HepG2 (cell line): ENCODE measurements at regions not wholly inside any gene's neighbourhood (a gene's known extent, or its start where the extent isn't known, plus 50 kb on each side); places are given as distances from the start of the nearest gene placed in this dataset.

Source experiments
- ATAC-seq: fragments of 200-7000 bp; cut with Tn5 transposase; 3 replicates; pipeline ENCODE4 v1.9.1; 2020; ENCODE audit warnings: mild to moderate bottlenecking, moderate library complexity
- BruUV-seq: library from RNA; stranded (reverse); fragments of 400-500 nt; replicated peaks from 2 replicates; lab custom pipeline; 2021; lab: Mats Ljungman, UMichigan
- CTCF ChIA-PET: fragments of 300-600 bp; formaldehyde crosslinking; extraction: SDS; loops from one replicate; lab custom pipeline; 2021; ENCODE audit warnings: low total read pairs, inconsistent platforms, low intra/inter-chr PET ratio; lab: Yijun Ruan, JAX
- POLR2A ChIA-PET: fragments of 350-600 bp; sonication (Branson Sonifier 250); formaldehyde crosslinking; loops from one replicate; lab custom pipeline; 2020; ENCODE audit warnings: antibody characterized with exemption, inconsistent platforms; lab: Yijun Ruan, JAX
- DNase-seq: peaks from one replicate; pipeline ENCODE4 v3.0.0-alpha.2; 2015; ENCODE audit warnings: low spot score
- FAIRE-seq: peaks from 3 replicates; lab custom pipeline; 2011; peaks lifted over from hg19 to GRCh38; lab: Jason Lieb, UNC
- H2AFZ ChIP-seq: one replicate; pipeline ENCODE4 v1.6.1; 2011; ENCODE audit warnings: low read length, inconsistent platforms
- H3K27ac ChIP-seq: fragments of 300-600 bp; 3 replicates; pipeline ENCODE4 v1.8.0; 2011; ENCODE audit warnings: mixed run types, mild to moderate bottlenecking, mixed read lengths, low read length, inconsistent platforms; ENCODE audit not compliant: insufficient read depth; ENCODE audit errors: extremely low read length
- H3K27me3 ChIP-seq, 2 experiments: fragments of 200-600 bp in 1 of 2; 2 replicates in 1 of 2; 3 replicates in 1 of 2; pipeline versions ENCODE4 v1.6.0 to v1.8.0; 2011; ENCODE audit warnings: low read length in 2 of 2, mild to moderate bottlenecking in 2 of 2, moderate library complexity in 2 of 2, inconsistent platforms in 1 of 2; ENCODE audit not compliant: insufficient read depth in 2 of 2, control insufficient read depth in 1 of 2
- H3K36me3 ChIP-seq, 2 experiments: fragments of 200-600 bp in 1 of 2; replicated peaks in 1 of 2; 2 replicates in 1 of 2; 3 replicates in 1 of 2; pipeline versions ENCODE4 v1.5.1 to v1.8.0; 2011; ENCODE audit warnings: low read length in 2 of 2, inconsistent platforms in 1 of 2; ENCODE audit not compliant: insufficient read depth in 2 of 2, control insufficient read depth in 1 of 2
- H3K4me1 ChIP-seq: 2 replicates; pipeline ENCODE4 v1.5.1; 2012; ENCODE audit warnings: low read length, inconsistent platforms; ENCODE audit not compliant: insufficient read depth
- H3K4me2 ChIP-seq: 2 replicates; pipeline ENCODE4 v1.6.0; 2011; ENCODE audit warnings: low read depth, low read length, inconsistent platforms
- H3K4me3 ChIP-seq, 3 experiments: fragments of 200-600 bp in 1 of 3; sonication (generic), shearing (Covaris generic) in 1 of 3; replicated peaks in 1 of 3; 2 replicates each; pipeline ENCODE4 v1.5.1; 2011 to 2016; ENCODE audit warnings: low read length in 3 of 3, inconsistent platforms in 2 of 3, low read depth in 2 of 3, mild to moderate bottlenecking in 2 of 3, control low read depth in 1 of 3, mixed read lengths in 1 of 3; ENCODE audit not compliant: insufficient read depth in 1 of 3
- H3K79me2 ChIP-seq: one replicate; pipeline ENCODE4 v1.6.1; 2011; ENCODE audit warnings: low read length, inconsistent platforms; ENCODE audit not compliant: insufficient read depth
- H3K9ac ChIP-seq: 2 replicates; pipeline ENCODE4 v1.6.0; 2011; ENCODE audit warnings: mild to moderate bottlenecking, low read depth, low read length, inconsistent platforms; ENCODE audit not compliant: insufficient read depth
- H3K9me3 ChIP-seq: 2 replicates; pipeline ENCODE4 v1.5.1; 2012; ENCODE audit warnings: mild to moderate bottlenecking, low read length
- H4K20me1 ChIP-seq: 2 replicates; pipeline ENCODE4 v1.6.0; 2011; ENCODE audit warnings: inconsistent platforms, mild to moderate bottlenecking, low read length, moderate library complexity; ENCODE audit not compliant: insufficient read depth
- CEBPB ChIP-seq: IDR thresholded peaks from 2 replicates; pipeline ENCODE4 v1.6.1; 2011; ENCODE audit warnings: low read depth, low read length, improper control_type of control experiment, borderline replicate concordance
- ELF1 ChIP-seq: sonication (generic); formaldehyde crosslinking; IDR thresholded peaks from 2 replicates; pipeline ENCODE4 v1.4.0; 2020; ENCODE audit warnings: missing genetic modification reagents
- ESRRA ChIP-seq: sonication (generic); formaldehyde crosslinking; IDR thresholded peaks from 2 replicates; pipeline ENCODE4 v1.5.1; 2020; ENCODE audit warnings: mild to moderate bottlenecking, low read depth, missing genetic modification reagents
- FLYWCH1 ChIP-seq: sonication (generic); formaldehyde crosslinking; IDR thresholded peaks from 2 replicates; pipeline ENCODE4 v1.8.1; 2023; ENCODE audit warnings: mild to moderate bottlenecking, missing genetic modification reagents
- FOXK1 ChIP-seq: sonication (generic); formaldehyde crosslinking; IDR thresholded peaks from 2 replicates; pipeline ENCODE4 v1.4.0; 2020; ENCODE audit warnings: low read depth, missing genetic modification reagents, borderline replicate concordance
- MYC ChIP-seq: sonication (generic); formaldehyde crosslinking; IDR thresholded peaks from 2 replicates; pipeline ENCODE4 v1.9.0; 2021; ENCODE audit warnings: missing genetic modification reagents, borderline replicate concordance
- NFE2 ChIP-seq: sonication (generic); formaldehyde crosslinking; IDR thresholded peaks from 2 replicates; pipeline ENCODE4 v1.4.0; 2020; ENCODE audit warnings: missing genetic modification reagents
- RBAK ChIP-seq: sonication (generic); formaldehyde crosslinking; IDR thresholded peaks from 2 replicates; pipeline ENCODE4 v1.5.1; 2020; ENCODE audit warnings: mild to moderate bottlenecking, missing genetic modification reagents
- SMC3 ChIP-seq: IDR thresholded peaks from 2 replicates; pipeline ENCODE4 v1.6.1; 2011; ENCODE audit warnings: low read length, improper control_type of control experiment
- SNAI1 ChIP-seq: sonication (generic); formaldehyde crosslinking; IDR thresholded peaks from 2 replicates; pipeline ENCODE4 v1.5.0; 2020; ENCODE audit warnings: mild to moderate bottlenecking, missing genetic modification reagents, borderline replicate concordance
- ZNF251 ChIP-seq: sonication (generic); formaldehyde crosslinking; IDR thresholded peaks from 2 replicates; pipeline ENCODE4 v1.9.0; 2021; ENCODE audit warnings: mild to moderate bottlenecking, missing genetic modification reagents
- ZNF557 ChIP-seq: sonication (generic); formaldehyde crosslinking; IDR thresholded peaks from 2 replicates; pipeline ENCODE4 v1.4.0; 2020; ENCODE audit warnings: missing genetic modification reagents
- WGBS: methylation state at CpG from one replicate; pipeline ENCODE4 v1.1.6; 2017; ENCODE audit warnings: low lambda C conversion rate; 5-methylcytosine and 5-hydroxymethylcytosine counted together
- in situ Hi-C: cut with HindIII; loops from 2 replicates; pipeline ENCODE4 v1.10.0; 2017; ENCODE audit warnings: low pct_unique_long_range_greater_than_20kb; ENCODE audit not compliant: extremely low pct_ligation_motif_present
- intact Hi-C: fragments of 100-400 bp; cut with micrococcal nuclease; formaldehyde crosslinking; loops from one replicate; pipeline ENCODE4 v1.10.0; 2022; ENCODE audit not compliant: unreplicated experiment
- TF ChIP-seq, protein P1 (sequence below): sonication (generic); formaldehyde crosslinking; IDR thresholded peaks from 2 replicates; pipeline ENCODE4 v1.4.0; 2020; ENCODE audit warnings: missing genetic modification reagents

DNA sequence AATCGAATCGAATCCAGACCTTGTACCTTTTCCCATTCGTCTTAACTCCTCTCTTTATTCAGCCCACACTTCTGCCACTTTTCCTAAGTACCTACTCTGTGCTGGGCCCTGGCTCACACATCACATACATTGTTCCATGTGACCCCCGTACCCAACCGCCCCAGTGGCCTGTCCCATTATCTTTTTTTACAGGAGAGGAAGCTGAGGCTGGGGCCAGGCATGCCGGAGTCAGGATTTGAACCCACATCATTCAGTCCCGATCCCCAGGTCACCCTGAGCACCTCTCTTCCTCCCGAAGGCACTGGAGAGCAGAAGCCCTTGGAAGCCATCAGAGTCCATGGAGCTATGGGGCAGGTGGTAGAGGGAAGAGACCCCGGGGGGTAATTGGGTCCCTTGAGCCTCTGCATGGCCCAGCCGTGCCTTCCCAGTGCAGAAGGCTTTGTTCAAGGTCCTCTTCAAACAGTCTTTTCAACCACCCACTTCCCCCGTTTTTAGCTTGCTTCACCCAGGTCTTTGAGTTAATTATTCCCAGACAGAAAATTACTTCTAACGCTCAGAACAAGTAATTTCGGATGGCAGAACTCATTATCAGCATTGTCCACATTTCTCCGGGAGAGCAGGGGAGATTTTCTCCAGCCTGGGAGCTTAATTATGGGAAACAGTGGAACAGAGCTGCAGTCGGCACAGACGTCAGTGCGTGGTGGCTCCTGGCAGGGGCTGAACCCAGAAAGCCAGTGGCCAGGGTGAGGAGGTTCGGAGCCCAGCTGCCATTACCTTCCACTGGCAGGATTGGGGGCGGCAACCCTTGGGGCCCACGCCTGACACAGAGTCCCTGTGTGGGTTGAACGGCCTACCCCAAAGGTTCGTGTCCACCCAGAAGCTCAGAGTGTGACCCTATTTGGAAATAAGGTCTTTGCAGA is 82.4 kb upstream of the RTL6 start:
- Histone ChIP-seq H3K79me2 (no peaks in the 10 kb centered on the region), H3K27me3 (peaks cover 9 to 58% of the 10 kb centered on the region in 2 experiments; a peak in 4 of 5 replicates), H3K9me3 (no peaks in the 10 kb centered on the region), H3K4me2 (no peak overlapping the region), H3K9ac (no peak overlapping the region), H4K20me1 (no peaks in the 10 kb centered on the region), H3K4me3 (no peak overlapping the region), H3K36me3 (no peaks in the 10 kb centered on the region), H3K27ac (no peak overlapping the region), H2AFZ (no peak overlapping the region), H3K4me1 (no peaks in the 10 kb centered on the region)
- POLR2A ChIA-PET, result no interaction called here
- intact Hi-C loops, result no loop called here
- BruUV-seq, result no TSS peak
- DNase-seq (no peak), ATAC-seq (no peak), FAIRE-seq (no peak)
- in situ Hi-C loops, result no loop called here
- TF ChIP-seq FOXK1 (CRISPR knock-in tag), result no peak
- no peak for TF ChIP-seq RBAK (CRISPR knock-in tag)
- no peak for TF ChIP-seq NFE2 (CRISPR knock-in tag)
- TF ChIP-seq ESRRA (CRISPR knock-in tag), result no peak
- TF ChIP-seq ELF1, result no peak
- TF ChIP-seq, protein P1, sequence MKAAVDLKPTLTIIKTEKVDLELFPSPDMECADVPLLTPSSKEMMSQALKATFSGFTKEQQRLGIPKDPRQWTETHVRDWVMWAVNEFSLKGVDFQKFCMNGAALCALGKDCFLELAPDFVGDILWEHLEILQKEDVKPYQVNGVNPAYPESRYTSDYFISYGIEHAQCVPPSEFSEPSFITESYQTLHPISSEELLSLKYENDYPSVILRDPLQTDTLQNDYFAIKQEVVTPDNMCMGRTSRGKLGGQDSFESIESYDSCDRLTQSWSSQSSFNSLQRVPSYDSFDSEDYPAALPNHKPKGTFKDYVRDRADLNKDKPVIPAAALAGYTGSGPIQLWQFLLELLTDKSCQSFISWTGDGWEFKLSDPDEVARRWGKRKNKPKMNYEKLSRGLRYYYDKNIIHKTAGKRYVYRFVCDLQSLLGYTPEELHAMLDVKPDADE, result no peak
- TF ChIP-seq CEBPB, result no peak
- TF ChIP-seq SMC3, result no peak
- TF ChIP-seq SNAI1 (CRISPR knock-in tag), result no peak
- TF ChIP-seq FLYWCH1 (CRISPR knock-in tag), result no peak
- no peak for TF ChIP-seq ZNF251
- no peak for TF ChIP-seq MYC
- no peak for TF ChIP-seq ZNF557
- CTCF ChIA-PET, result no interaction called here
- WGBS, result 15% methylated on average over 22 of the region's 22 CpGs
